Posterior cingulate gyrus (tissue), 11 donors: ENCODE measurements at regions not wholly inside any gene's neighbourhood (a gene's known extent, or its start where the extent isn't known, plus 50 kb on each side); places are given as distances from the start of the nearest gene placed in this dataset.

Source experiments
- DNase-seq, 10 donors: peaks; one replicate each; pipeline versions ENCODE4 v3.0.0 to v3.0.0-alpha.2; 2020 to 2021; ENCODE audit warnings: mixed read lengths in 3 of 10
- intact Hi-C: fragments of 100-400 bp; cut with DNase I; formaldehyde crosslinking; loops from one replicate; pipeline ENCODE4 v1.15.1; 2023

DNA sequence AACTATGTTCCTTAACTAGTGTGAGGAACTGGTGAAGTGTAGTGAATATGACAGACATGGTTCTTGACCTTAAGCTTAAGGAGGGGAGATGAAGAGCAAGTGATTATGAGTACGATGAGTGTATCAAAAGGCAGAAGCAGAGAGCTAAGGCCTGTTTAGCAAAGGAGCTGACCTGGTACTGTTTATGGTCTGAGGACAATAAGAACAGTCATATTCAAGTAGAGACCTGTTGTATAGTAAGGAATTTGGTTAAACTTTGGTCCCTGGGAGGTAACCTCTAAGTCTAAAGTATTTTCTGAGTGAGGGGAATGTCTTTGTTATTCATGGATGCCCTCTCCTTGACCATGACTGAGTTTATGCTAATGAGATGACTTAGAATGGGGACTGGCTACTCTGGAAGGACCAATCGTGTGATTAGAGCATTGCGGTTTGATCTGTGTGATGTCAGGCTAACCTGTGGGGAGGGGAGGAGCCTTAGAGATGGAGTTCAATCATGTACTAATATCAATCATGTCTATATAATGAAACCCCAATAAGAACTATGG, 389.3 kb downstream of the BMP4 start:
- intact Hi-C loops = no loop called here
- DNase-seq = no peak

DNA sequence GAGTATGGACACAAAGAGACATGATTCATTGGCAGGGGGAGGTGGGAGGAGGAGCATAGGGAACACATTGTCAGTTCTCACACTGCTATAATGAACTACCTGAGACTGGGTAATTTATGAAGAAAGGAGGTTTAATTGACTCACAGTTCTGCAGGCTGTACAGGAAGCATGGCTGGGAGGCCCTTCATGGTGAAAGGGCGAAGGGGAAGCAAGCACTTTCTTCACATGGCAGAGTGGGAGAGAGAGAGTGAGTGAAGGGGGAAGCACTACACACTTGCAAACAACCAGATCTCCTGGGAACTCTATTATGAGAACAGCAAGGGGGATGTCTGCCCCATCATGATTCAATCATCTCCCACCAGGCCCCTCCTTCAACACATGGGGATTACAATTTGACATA, 391.8 kb downstream of the BMP4 start:
- intact Hi-C loops = no loop called here
- DNase-seq = no peak

DNA sequence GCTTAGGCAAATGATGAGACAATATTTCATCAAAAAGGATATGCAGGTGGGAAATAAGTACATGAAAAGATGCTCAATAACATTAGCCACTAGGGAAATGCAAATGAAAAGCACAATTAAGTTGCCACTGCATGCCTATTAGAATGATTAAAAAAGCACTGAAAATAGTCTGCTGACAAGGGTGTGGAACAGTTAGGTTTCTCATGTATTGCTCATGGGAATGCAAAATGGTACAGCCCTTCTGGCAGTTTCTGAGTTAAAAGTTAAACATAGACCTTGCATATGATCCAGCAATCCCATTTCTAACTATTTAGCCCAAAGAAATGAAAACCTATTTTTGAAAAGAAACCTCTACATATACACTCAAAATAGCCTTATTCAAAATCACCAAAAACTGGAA, 393.0 kb downstream of the BMP4 start:
- intact Hi-C loops = no loop called here
- no peak for DNase-seq

DNA sequence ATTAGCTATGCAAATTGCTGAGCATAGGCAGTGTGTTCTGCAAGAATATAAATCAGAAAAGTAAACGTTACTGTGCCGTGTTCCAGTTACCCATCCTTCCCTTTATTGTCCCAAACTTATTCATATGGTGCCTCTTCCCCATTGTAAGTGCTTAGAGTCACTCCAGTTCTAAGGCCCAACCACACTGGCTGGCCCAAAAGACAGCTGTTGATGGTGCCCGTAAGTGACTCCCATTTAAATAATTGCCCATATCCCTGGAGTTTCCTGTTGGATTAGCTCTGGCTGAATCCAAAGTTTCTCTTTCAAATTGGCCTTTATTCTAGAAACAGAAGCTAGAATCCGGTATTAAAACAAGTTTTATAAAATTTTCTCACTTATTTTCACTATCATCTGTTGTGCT, 400.1 kb upstream of the DDHD1 start:
- no peak for DNase-seq
- intact Hi-C loops = no loop called here

DNA sequence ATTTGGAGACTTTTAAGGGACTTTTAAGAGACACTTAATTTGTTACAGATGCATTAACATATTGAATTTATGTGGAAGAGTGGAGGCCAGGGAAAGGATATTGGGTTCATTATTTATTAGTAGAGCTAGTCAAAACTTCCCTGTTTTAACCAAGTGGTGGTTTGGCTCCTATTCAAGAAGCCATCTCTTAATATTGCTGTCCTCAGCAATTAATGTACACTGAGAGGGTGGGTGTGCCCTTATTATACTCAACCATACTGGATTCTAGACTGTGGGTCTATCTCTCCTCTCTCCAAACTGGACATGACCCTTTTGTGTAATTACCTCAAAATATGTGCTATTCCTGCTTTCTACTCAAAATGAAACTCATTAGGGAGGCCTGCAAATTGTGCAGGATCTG, 398.7 kb upstream of the DDHD1 start:
- intact Hi-C loops = no loop called here
- no peak for DNase-seq

DNA sequence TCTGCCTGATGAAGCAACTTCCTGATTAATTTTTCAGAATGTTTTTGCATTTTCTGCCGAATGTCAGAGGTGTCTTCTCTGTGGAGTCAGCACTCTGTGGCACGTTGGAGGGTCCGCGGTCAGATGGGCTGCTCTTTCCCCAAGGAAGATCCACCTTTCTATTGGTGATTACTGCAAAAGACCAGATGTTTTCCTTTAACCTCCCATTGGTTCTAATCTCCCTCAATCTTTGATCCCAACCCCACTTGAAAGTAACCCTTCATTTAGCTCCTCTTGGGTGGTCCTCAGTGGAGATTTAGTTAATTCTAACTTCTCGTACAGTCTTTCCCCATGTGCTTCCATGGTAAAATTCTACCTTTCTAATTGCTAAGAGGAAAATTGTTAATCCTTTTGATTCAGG, 397.7 kb upstream of the DDHD1 start:
- intact Hi-C loops = no loop called here
- DNase-seq = no peak

DNA sequence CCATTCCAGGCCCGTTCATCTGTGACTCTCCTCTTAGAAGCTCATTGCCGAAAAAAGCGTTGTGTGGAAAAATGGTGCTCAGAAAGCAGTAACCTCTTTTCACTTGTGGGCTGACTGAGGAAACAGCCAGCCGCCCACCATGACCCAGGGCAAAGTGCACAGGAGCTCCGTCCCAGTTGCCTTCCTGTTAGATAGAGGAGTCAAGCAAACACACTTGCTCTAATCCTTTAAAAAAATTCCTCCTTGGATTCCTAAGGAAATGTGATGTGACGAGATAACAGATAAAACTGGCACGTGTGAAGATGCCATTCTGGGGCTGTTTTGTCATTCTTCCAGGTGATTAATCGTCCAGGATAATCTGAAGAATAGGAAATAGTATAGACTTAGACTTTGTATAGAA, 396.8 kb upstream of the DDHD1 start:
- DNase-seq = no peak
- intact Hi-C loops = no loop called here

DNA sequence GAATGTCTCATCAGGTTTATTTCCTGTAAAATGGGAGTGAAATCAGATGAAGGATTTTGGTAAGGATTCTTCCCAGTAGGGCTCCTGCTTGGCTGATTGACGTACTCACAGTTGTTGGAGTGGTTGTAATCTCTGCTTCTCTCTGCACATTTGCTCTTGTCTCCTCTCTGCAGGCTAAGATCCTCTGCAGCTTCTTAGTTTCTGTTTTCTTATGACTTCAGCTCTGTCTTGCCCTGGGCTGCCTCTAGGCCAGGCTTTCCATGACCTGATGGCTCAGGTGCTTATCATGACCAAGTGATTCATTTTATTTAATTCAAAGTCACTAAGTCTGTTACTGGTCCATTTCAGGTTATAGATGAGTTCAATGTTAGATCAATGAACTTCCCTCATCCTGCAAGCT, 394.5 kb upstream of the DDHD1 start:
- no peak for DNase-seq
- intact Hi-C loops = no loop called here

DNA sequence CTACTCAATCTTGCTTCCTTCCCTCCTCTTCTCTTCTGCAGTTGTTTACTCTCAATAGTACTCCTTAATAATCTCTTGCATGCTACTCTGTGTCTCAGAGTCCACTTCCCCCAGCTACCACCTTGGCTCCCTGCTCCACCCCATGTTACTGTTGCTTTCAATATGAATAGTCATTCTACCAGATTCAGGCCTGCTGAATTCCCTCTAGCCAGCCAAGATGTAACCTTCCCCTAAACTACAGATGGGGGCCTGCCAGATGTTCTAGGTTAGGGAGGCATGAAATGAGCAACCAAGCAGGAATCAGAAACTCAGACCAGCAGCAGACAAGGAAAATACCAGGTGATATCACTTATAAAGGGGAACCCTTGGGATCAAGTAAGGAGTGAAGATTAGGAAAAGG, 392.1 kb upstream of the DDHD1 start:
- DNase-seq = no peak
- intact Hi-C loops = no loop called here

DNA sequence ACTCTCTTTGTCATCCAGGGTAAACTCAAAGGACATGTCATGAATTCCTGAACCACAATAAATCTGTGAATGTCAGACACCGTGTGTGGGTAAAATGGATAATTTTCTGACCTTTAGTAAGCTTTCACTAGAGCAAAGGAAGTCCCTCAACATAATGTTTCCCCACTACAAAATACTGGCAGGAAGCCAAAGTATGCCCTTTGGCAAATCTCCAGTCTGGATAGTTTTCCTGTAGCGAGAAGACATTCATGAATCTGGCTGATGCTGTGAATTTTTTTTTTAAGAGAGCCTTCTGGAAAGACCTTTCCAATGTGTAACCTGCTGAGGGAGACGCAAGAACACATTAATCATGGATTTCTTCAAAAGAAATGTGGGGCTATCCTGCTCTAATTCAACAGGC, 389.6 kb upstream of the DDHD1 start:
- no peak for DNase-seq
- intact Hi-C loops = no loop called here

DNA sequence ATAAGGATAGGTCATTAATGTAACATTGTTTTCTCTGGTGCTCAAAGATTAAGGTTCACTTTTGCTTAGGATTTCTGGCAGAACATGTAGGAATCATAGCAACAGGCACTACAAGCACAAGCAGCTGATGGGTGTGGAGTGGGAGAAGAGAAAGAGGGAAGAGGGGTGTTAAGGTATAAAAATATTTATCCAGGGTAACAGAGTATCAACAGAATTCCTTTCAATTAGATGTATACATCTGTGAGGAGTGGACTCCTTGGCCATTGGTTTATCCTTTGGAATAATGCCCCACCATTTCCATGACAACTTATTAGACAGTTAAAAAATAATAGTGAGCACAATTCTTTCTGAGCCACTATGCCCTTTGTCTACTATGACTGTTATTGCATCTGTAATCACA, 388.3 kb upstream of the DDHD1 start:
- intact Hi-C loops = no loop called here
- DNase-seq = no peak

DNA sequence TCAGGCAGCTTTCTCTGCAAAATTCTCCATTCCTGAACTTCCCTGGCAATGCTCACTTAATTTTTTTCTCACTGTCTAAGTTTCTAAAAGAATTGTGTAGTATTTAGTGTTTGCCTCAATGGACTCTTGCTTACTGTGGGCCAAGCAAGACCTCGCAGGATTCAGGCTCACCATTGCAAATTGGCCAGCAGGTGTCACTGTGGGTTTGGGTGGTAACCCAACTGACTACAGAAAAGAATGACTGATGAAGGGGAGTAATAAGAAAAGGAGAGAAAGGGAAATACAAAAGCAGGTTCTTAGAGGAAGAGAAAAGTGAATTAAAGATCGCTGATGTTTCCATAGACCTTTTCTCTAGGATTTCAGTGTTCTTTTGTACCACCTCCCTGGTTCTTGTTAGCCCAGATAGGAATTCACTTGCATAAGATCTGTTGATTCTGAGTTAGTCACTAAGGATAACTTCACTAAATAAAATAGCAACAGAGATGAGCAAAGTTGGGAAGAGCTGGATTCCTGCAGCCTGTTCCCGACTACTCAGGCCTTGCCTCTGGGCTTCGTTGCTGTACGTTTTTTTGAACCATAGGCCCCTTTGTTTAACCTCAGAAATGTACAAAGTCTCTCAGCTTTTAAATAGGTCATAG, 386.5 kb upstream of the DDHD1 start:
- peak; percentile 71 to 96 (median 85) for DNase-seq
- intact Hi-C loops = loop anchor here (1.0 kb wide), 3 partner anchors 636 to 809 kb away; no protein-coding TSS in a partner anchor

DNA sequence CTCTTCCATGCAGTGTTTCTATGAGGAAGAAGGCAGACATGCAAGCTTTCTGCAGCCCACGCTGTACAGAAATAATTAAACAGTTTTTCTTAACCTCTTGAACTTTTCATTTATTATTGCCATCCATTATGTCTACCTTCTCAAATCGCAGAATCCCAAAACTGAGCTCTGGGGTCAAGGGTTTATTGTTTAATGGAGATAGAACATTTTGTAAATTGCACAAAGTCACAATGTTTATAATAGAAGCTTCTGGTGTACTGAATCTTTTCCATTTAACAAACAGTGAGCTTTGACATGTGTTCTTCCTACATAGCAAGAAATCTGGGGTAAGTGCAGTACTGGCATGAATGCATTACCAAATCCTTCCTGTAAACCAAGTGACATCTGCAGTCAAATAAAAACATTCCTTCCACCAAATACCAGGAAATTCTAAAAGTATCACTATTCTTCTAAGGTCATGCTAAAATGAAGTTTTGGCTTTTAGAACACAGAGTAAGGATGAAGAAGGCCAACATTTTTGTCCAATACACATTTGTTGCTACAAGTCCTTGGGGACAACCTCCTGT, 385.3 kb upstream of the DDHD1 start:
- intact Hi-C loops = no loop called here
- no peak for DNase-seq

DNA sequence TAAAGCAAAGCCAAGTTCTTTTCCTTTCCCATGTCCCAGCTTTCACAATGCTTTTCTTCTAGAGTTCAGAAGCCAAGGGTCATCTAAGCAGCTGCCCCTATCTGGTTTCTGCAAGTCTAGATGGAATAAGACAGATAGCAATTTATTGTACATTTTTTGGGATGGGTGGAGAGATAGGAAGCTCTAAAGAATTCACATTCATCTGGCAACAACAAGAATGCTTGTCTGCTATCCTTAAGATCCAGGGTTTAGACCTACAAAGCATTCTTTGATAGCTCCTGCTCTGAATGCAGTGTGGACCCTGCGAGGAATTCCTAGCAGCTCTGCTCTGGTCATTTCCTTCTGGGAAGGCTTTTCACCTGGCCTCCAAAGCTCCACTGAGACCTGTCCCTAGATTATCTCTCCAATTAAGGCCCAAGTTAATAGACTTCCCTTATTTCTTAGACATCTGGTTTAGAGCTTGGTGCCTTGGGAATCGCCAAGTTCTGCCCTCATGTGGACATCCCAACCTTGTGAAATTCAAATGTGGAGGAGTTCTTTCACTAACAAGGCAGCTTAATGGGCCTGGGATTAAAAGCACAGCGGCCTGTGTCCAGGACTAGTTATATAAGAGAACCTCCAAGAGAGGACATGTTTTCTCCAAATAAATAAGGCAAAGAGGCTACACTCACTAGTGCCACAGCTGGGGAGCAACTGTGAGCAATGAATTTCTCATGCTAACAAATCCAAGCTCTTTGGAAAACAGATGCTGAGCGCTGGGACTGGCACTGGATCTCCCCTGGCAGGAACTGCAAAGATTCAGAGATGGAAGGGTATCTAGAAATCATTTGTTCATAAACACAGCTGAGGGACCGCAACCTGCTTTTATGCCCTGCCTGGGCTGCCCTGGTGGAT, 384.5 kb upstream of the DDHD1 start:
- no peak for DNase-seq
- intact Hi-C loops = no loop called here

DNA sequence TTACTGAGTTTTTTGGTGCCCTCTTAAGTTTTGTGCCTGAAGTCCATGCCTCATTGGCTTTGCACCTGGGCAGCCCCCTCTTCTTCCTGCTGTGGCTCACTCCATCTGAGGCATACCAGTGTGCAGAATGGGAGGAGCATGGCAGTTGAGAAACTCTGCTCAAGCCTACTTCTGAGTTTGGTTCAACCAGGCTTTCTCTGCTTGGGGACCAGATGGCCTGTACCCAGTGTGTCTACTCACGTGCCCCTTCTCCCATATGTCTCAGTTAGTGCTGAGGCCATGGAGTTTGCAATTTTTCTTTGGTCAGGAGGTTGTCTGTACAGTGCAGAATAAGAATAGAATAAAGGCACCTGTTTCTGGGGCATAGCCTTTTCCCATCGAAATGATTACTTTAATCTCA, 383.3 kb upstream of the DDHD1 start:
- intact Hi-C loops = no loop called here
- DNase-seq = no peak

DNA sequence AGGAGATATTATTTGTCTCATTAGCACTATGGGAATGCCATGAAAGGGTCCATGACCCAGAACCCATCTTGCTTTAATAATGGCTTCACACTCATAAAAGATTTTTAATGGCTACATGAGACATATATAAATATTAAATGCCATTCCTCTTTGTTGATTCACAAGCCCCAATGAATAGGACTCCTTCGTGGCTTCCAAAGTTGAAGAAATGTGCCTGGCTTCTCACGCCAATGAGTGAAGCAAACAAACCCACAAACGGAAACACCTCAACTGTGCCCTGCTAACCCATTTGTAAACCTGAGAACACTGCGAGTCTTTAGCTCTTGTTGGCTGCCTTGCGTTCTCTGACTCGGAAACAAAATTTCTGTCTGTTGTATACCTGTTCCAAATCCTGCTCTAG, 381.7 kb upstream of the DDHD1 start:
- intact Hi-C loops = no loop called here
- no peak for DNase-seq

DNA sequence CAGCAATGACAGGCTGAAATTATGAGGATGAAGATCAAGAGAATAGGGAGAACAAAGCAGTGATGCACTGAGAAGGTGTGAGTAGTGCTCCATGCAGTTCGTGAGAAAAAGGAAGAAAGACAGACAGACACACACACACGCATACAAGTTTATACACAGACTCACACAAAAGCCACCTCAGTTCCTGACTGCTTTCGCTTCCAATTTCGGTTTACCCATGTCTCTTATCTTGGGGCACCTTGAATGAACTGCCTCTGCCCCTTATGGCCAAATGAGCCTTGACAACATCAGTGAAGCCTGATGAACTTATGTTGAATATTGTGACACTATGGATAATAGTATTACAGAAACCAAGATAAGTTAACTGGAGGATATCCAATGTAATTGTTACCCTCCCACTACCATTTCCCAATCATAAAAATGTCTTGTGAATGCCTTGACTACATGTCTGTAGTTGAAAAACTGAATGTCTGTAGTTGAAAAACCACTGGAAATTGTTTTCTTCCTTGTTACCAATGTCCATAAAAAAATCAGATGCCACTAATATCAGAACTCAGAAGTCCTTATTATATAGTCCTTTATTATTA, 380.4 kb upstream of the DDHD1 start:
- intact Hi-C loops = no loop called here
- no peak for DNase-seq

DNA sequence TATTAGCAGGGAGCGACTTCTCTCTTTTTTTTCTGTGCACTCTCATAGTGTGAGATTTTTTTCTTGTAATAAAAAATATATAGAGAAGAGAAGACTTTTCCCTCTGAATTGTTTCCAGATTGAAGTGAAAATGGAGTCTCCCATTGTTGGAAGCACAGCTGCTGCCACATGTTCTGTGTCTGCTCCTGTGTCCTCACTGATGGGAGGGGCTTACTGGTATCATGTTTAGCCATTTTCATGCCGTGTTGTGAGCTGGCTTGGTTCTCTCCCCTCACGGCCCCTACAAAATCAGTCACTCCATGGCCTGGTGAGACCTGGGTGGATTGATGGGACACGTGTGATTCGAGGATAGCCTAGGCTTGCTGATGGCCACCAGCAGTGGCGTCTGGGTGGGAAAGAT, 379.7 kb upstream of the DDHD1 start:
- intact Hi-C loops = no loop called here
- no peak for DNase-seq

DNA sequence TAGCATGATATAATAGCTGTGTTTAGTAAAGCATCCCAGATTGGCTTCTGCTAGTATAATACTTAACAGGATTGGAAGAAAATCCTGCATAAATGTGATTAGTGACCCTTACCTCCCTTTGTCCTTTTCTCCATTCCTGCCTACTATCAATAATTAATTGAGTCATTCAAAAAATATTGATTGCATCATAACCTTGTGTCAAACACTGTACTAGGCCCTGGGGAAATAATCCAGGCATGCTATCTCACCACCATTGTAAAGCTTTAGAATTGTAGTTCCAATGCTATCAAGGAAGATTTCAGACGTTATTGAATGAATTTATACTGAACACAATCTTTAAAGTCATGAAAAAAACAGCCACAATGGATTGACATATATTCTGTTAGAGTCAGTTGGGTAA, 378.6 kb upstream of the DDHD1 start:
- no peak for DNase-seq
- intact Hi-C loops = no loop called here

DNA sequence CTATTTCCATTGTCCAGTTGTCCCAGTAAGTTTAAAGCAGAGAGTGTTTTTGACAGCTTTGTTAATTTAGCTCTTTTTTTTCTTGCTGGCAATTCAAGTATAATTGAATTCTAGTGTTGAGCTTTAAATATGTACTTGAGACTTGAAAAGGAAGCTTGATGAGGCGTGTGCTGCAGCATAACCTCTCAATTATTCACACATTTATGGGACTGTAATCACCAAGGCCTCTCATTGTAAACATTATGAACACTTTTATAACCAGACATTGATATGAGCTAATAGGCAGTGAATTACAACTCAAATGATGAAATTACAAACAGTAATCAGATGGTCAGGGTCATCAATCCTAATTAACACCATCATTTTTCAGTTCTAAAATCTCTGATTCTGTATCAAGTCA, 378.0 kb upstream of the DDHD1 start:
- DNase-seq = no peak
- intact Hi-C loops = no loop called here

DNA sequence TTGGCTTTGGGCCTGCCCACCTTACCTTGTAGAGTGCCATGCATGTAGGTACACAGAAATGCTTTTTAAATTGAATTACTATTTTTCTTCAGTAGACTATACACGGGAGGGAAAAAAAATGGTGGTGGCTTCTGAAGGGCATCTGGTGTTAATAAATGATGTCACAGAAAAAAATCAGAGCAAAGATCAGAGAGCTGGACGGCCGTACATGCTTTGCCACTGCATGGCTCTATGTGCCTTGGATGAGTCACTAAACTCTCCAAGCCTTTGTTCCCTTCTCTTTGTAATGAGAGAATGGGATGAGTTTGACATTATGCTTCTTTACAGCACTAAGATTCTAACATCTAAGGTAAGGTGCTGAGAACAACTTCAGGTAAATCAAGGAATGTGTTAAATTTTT, 376.4 kb upstream of the DDHD1 start:
- intact Hi-C loops = no loop called here
- no peak for DNase-seq
